K562 (cell line): ENCODE measurements at regions not wholly inside any gene's neighbourhood (a gene's known extent, or its start where the extent isn't known, plus 50 kb on each side); places are given as distances from the start of the nearest gene placed in this dataset.

Source experiments
- ELK1 ChIP-seq: sonication (generic); formaldehyde crosslinking; IDR thresholded peaks from 2 replicates; pipeline ENCODE4 v1.8.1; 2022; ENCODE audit warnings: missing genetic modification reagents
- ETS1 ChIP-seq: conservative IDR thresholded peaks from 2 replicates; pipeline ENCODE4 v1.6.1; 2011; ENCODE audit warnings: low read depth, mild to moderate bottlenecking, low read length; ENCODE audit not compliant: control insufficient read depth
- POLR2AphosphoS5 ChIP-seq: IDR thresholded peaks from 2 replicates; pipeline ENCODE4 v1.6.1; 2011; ENCODE audit warnings: mild to moderate bottlenecking, low read depth, low read length, moderate library complexity; ENCODE audit not compliant: control insufficient read depth, insufficient read depth
- RERE ChIP-seq: sonication (generic); formaldehyde crosslinking; IDR thresholded peaks from 2 replicates; pipeline ENCODE4 v1.8.0; 2023; ENCODE audit warnings: missing genetic modification reagents, mild to moderate bottlenecking, borderline replicate concordance
- TCFL5 ChIP-seq: fragments of 250-450 bp; sonication (Bioruptor Pico); conservative IDR thresholded peaks from 2 replicates; pipeline ENCODE4 v1.6.1; 2021; ENCODE audit warnings: mild to moderate bottlenecking, moderate library complexity, matching md5 sums
- ZNF354B ChIP-seq: fragments of 250-450 bp; sonication (Bioruptor Pico); IDR thresholded peaks from 2 replicates; pipeline ENCODE4 v1.4.0; 2020

- TF ChIP-seq ETS1 (no peak), TCFL5 (CRISPR knock-in tag) (no peak), RERE (no peak), POLR2AphosphoS5 (no peak), ELK1 (CRISPR knock-in tag) (no peak), ZNF354B (CRISPR knock-in tag) (no peak)
Observed at GRCh38 chr2:165024199-165024598, 68.9 kb upstream of the SLC38A11 start (continued).
